NCI-H146 (cell line): ENCODE measurements at regions not wholly inside any gene's neighbourhood (a gene's known extent, or its start where the extent isn't known, plus 50 kb on each side); places are given as distances from the start of the nearest gene placed in this dataset.
"Not testable (repeated sequence)": the region's sequence is repeated elsewhere in the genome, so short reads cannot be mapped to it uniquely, and the experiment has no call there.

ENCODE experiments used
- DNase-seq: peaks from one replicate; lab custom pipeline; 2025; lab: John Stamatoyannopoulos, UW

DNA sequence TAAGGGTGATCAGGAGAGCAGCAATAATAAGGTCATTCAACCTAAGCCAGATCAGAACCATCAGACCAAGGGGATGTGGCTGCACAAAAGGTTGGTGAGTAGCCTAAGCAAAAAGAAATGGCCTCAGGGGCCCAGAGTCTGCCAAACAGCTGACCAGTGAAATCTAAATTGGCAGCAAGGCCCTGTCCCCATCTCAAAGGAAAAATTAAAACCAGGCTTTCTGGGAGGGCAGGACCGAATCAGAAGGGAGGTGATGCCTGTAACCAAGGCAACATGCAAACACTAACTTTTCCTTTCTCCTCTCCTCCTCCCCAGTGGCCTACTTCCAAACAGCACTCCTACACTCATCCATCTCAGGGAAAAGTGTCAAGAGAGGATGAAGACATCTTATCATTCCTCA lies 256.4 kb downstream of the NUAK1 start:
- DNase-seq, result no peak

DNA sequence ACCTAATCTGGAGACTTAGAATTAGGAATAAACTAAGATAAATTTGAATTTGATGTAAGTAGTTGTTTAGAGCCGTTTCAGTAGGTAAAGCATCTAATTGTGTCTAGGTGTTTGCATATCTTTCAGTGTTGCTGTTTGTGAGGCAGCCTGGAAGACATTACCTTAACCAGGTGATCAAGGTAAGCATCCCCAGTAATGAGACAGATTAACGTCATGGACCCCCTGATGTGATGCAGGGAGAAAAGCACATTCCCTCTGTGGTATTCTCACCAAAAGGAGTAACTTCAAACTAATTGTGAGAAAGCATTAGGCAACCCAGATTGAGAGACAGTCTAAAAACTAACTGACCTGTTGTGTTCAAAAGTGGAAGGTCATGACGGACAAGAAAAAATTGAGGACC lies 251.6 kb downstream of the NUAK1 start:
- no peak for DNase-seq

- no peak for DNase-seq
Measured at GRCh38 chr12:105888696-105889095, 250.1 kb downstream of the NUAK1 start.

DNA sequence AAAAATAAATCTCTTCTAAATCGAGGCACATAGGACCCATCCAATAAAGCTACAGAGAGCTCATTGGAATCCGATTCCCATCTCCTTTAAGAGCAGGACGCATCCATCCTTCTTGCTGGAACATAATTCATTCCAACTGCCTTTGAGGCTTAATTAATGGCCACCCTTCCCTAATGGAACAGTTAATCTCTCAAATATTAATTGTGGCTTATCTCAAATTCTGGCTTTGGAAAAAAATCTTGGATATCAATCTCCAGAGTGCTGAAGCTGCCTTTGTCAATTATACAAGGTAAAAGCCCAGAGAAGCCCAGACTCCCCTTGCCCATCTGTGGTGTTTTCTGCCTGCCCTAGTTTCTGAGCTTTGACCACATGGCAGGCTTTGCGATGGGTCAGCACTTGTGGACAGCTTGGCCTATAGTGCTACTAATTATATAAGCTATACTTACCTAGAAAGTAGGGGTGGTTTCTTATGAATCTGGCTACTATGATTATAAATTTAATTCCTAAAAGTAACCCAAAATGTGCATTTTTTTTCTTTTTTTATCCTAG lies 246.3 kb downstream of the NUAK1 start:
- DNase-seq, result no peak

DNA sequence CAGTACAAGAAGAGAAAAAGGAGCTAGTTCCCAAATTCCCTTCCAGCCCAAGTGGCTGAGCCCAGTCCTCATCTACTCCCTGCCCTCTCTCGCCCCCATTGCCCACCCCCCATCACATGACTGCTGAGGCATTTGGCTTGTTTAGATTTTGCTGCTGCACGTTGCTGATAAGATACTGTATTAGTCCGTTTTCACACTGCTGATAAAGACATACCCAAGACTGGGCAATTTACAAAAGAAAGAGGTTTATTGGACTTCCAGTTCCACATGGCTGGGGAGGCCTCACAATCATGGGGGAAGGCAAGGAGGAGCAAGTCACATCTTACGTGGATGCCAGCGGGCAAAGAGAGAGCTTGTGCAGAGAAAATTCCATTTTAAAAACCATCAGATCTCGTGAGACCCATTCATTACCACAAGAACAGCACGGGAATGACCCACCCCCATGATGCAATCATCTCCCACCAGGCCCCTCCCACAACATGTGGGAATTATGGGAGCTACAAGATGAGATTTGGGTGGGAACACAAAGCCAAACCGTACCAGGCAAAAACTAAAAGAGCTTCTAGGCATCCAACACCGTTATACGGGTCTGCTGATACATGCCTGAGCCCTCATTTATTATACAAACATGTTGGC lies 243.4 kb downstream of the NUAK1 start:
- not testable (repeated sequence) for DNase-seq

DNA sequence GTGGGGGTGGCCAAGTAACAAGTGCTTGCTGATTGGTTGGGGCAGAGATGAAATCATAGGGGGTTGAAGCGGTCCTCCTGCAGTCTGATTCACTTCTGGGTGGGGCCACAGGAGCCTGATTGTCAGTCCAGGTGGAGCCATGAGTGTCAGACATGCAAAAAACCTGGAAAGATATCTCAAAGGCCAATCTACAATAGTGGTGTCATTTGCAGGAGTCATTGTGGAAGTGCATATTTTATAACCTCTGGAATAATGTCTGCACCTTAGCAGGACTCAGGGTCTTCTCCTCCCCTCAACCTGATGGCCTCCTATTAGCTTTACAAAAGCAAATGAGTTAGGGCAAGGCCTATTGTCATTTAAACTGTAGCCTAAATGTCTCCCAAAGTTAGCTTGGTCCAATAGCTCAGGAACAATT lies 241.4 kb downstream of the NUAK1 start:
- no peak for DNase-seq

DNA sequence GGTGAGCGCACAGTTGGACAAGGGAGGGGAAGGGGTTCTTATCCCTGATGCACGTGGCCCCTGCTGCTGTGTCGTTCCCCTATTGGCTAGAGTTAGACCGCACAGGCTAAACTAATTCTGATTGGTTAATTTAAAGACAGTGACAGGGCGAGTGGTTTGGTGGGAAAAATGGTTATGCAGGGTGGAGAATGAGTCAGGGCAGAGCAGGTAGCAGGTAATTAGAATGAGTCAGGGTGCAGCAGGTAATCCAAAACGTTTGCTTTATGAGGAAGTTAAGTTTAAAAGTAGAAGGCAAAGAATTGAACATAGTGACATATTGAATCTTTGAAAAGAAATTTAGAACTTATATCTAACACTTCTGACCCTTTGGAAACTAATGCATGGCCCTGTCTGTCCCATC lies 240.5 kb downstream of the NUAK1 start:
- not testable (repeated sequence) for DNase-seq

DNA sequence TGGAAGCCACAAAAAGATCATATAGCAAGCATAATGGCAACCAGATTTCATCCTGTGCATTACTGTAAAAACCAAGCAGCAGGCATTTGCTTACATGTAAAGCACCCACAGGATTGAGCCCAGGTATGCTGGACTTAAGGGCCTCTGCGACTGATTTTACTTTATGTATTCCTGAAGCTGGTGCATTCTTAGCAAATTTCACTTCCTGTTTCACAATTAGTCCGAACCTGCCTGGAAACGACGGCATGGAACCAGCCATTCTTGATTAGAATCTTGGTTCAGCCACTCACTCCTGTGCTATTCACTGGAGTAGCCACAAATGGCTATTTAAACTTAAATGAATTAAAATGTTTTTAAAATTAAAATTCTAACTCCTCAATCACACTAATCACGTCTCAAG lies 239.2 kb downstream of the NUAK1 start:
- no peak for DNase-seq

- no peak for DNase-seq
Measured at GRCh38 chr12:105906561-105906960, 232.2 kb downstream of the NUAK1 start.

DNA sequence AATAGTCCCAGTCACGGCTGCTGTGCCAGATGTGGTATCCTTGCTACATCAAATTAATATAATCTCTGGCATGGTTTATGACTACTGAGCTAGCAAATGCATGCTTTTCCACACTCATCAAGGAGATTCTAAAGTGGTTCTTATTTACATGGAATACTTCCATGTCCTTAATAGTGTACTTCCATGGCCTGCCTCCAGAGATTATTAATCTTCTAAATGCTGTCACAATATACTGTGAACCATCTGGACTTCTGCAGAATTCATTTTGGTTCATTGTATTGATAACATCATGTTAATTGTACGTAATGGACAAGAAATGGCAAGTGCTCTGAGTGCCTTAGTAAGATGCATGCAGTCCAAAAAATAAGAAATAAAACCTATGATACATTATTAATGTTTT lies 230.8 kb downstream of the NUAK1 start:
- no peak for DNase-seq

- no peak for DNase-seq
Measured at GRCh38 chr12:105910030-105910429, 228.7 kb downstream of the NUAK1 start.

DNA sequence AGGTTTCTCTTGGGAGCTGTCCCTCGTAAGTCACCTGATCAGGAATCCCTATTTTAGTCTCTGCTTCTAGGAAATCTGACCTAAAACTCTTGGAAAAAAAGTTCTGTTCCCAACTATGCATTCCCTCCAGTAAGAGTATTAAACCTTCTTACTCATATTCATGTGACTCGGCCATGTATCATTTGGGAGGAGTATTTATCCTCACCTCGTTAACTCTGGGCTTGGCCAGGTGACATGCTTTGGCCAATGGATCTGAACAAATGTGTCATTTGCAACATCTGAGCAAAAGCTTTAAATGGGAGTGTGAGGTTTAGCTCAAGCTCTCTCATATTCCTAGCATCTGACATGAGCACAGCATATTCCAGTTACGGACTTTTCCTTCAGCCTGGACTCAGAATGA lies 226.8 kb downstream of the NUAK1 start:
- no peak for DNase-seq

- DNase-seq, result no peak
Measured at GRCh38 chr12:105912882-105913678, 225.7 kb downstream of the NUAK1 start.

DNA sequence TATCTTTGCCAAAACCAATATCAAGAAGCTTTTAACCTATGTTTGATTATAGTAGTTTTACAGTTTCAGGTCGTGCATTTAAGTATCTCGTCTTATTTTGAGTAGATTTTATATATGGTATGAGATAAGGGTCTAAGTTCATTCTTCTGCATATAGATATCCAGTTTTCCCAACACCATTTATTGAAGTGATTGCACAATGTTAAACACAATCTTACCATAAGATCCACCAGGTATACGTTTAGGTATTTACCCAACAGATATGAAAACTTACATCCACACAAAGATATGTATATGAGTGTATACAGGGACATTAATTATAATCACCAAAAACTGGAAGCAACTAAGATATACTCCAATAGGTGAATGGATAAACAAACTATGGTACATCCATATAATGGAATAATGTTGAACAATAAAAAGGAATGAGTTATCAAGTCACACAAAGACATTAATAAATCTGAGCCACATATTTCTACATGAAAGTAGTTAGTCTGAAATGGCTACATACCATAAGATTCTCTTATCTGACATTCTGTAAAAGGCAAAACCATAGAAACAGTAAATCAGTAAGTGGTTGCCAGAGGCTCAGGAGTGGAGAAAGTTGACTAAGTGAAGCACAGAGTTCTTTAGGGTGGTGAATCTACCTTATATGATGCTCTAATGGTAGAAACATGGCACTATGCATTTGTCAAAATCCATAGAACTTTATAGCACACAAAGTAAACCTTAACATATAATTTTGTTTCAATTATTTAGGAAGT lies 222.6 kb downstream of the NUAK1 start:
- DNase-seq, result no peak

GRCh38 chr12:105916760-105917039 lies 222.1 kb downstream of the NUAK1 start:
- no peak for DNase-seq

DNA sequence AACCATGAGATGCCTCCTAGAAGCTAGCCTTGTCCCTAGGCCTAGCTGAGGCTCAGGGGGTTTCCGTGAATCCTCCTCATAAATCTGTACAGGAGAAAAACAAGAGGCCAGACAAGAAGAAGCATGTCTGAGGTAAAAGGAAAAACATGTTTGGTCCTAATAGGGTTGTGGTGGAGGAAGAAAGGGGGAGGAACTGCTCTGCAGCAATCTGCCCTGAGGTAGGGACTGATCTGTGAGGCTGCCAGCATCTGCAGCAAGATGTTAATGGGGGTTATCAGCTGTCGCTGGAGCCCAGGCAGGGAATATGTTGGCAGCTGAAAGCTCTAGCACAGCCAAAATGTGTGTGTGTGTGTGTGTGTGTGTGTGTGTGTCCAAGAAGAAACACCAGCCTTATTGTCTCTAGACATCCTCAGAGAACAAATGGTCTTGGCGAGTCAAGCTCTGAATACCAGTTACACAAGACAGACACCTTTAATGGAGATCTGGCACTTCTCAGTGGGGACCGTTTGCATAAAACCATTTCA lies 218.5 kb downstream of the NUAK1 start:
- no peak for DNase-seq

- DNase-seq, result no peak
Measured at GRCh38 chr12:105921055-105921454, 217.7 kb downstream of the NUAK1 start.

GRCh38 chr12:105921872-105922669 lies 216.7 kb downstream of the NUAK1 start:
- no peak for DNase-seq

DNA sequence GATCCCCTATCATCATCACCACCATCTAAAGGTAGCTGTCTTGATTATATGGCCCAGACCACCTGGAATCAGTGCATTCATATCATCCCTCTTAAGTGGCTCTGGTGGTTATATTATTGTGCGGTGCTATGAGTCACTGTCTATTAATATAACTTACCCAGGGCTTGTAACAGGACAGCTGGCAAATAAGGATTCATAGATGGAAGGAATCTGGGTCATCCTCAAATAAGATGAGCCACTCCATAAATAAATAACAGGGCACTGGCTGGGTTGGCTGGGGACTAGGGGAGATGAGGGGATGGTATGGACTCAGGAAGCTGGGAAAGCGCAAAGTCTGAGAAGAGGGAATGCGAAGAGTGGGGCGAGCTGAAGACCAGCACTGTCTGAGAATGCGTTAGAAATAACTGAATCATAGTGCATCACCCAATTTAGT lies 216.1 kb downstream of the NUAK1 start:
- DNase-seq, result peak; percentile 12

DNA sequence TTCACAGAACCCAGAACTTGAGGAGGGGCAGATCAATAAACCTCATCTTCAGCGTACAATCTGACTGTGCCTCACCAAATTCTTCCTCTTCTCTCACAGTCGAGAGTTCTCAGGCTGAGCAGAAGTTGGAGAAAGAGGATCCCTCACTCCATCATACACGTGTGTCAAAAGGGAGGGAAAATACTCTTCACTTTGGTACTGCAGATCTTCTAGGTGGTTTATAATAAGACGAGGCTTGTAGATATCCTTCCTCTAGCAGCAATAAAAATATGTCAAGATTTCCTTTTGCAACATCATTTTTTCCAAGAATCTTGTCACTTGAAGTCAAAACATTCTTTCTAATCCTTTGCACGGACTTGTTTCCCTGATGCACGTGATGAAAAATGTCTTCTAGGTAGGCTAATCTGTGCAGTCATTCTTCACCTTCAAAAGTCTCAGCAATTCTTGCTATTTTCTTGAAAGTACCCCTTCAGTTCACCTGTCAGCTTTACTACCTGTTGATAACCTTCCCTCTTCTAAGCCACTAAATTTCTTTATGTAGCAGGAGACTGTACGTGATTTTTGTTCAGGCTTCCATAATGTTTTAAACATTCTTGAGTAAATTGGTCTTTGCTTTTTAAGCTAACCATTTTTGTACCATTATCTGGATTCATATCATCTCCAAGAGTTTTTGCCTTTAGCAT lies 214.1 kb downstream of the NUAK1 start:
- no peak for DNase-seq

DNA sequence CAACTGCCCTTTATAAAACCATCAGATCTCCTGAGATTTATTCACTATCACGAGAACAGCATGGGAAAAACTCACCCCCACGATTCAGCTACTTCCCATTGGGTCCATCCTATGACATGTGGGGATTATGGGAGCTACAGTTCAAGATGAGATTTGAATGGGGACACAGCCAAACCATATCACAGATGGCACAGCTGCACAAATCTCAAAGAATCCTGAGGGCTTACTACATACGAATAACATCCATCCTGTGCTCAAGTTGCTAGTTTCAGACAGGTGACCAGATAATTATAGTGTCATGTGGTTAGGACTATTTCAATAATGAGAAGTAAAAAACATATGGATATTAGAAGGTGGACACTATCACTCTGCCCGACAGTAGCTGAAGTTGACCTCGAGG lies 211.2 kb downstream of the NUAK1 start:
- no peak for DNase-seq
